GM12874 (cell line): ENCODE measurements at regions not wholly inside any gene's neighbourhood (a gene's known extent, or its start where the extent isn't known, plus 50 kb on each side); places are given as distances from the start of the nearest gene placed in this dataset.

Experiments used
- CTCF ChIP-seq: IDR thresholded peaks from 2 replicates; pipeline ENCODE4 v1.5.1; 2011; ENCODE audit warnings: low read depth, mild to moderate bottlenecking, control low read depth, low read length, moderate library complexity; ENCODE audit not compliant: insufficient read depth

DNA sequence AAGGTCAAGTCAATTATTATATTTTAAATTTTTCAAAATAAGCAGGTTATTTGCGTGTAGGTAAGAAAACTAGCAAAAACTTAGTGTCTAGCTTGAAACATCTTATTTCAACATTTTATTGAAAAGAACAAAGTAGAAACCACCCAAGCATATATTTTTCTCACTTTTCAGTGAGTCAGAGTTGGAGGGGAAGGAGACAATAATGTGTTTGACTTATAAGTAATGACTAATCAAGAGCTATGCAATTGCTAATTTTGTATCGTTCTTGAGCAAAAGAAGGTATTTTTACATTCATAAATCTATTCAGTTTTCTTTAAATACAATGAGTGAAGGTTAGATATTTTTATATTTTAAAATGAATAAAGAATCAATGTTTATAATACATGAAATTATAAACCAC lies 54.4 kb upstream of the P2RY1 start:
- TF ChIP-seq CTCF: no peak

GRCh38 chr3:152785051-152785450 lies 49.9 kb upstream of the P2RY1 start:
- no peak for TF ChIP-seq CTCF
